ENCODE measurements at regions not wholly inside any gene's neighbourhood (a gene's known extent, or its start where the extent isn't known, plus 50 kb on each side); places are given as distances from the start of the nearest gene placed in this dataset.

- no peak for DNase-seq (ENCODE audit: insufficient read length)
- TF ChIP-seq TAF1 (IDR thresholded peaks at IDR 0.05; ENCODE audit: borderline replicate concordance, low read depth, low read length) (no peak), POLR2A (IDR thresholded peaks at IDR 0.05; ENCODE audit: low read depth, low read length) (no peak), POLR2AphosphoS5 (IDR thresholded peaks at IDR 0.05; ENCODE audit: low read depth, low read length) (no peak)
- no peak for FAIRE-seq
Observed at GRCh38 chr15:93860701-93861100, 370.7 kb upstream of the MCTP2 start.

DNA sequence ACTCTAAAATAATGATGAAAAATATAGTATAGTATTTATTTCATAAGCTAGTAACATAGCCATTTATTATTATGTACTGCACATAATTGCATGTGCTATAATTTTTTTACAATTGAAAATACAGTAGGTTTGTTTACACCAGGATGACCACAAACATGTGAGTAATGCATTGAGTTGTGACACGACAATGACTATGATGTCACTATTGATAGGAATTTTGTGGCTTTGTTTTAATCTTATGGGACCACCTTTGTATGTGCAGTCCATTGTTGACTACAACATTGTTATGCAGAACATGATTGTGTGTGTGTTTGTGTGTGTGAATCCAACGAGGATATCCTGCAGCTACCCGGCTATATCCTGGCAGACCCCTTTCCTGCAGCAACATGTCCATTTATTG is 372.2 kb upstream of the MCTP2 start:
- TF ChIP-seq TAF1 (IDR thresholded peaks at IDR 0.05; ENCODE audit: borderline replicate concordance, low read depth, low read length) (no peak), POLR2AphosphoS5 (IDR thresholded peaks at IDR 0.05; ENCODE audit: low read depth, low read length) (no peak)
- DNase-seq (ENCODE audit: insufficient read length) (no peak), FAIRE-seq (no peak)

GRCh38 chr15:93855181-93855826 is 376.1 kb upstream of the MCTP2 start:
- no peak for TF ChIP-seq TAF1 (IDR thresholded peaks at IDR 0.05; ENCODE audit: borderline replicate concordance, low read depth, low read length)
- TF ChIP-seq POLR2A (IDR thresholded peaks at IDR 0.05; ENCODE audit: low read depth, low read length), result no peak
- TF ChIP-seq POLR2AphosphoS5 (IDR thresholded peaks at IDR 0.05; ENCODE audit: low read depth, low read length), result no peak
- DNase-seq (ENCODE audit: insufficient read length) (no peak), FAIRE-seq (no peak)

DNA sequence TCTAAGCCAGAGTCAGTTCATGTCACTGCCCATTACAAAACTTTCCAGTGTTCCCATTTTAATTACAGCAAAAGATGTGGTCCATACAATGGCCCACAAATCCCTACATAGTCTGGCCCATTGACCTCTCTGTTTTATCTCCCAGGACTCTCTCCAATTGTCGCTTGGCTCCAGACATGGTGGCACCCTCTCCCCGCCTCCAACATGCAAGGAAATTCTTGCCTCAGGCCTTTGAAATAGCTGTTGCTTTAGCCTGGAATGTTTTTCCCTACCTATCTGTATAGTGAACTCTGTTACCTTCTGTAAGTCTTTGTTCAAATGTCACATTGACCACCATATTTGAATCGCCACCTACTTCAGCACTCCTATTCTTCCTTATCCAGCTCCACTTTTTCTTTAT is 377.3 kb upstream of the MCTP2 start:
- no peak for FAIRE-seq
- TF ChIP-seq POLR2AphosphoS5 (IDR thresholded peaks at IDR 0.05; ENCODE audit: low read depth, low read length) (no peak), TAF1 (IDR thresholded peaks at IDR 0.05; ENCODE audit: borderline replicate concordance, low read depth, low read length) (no peak), POLR2A (IDR thresholded peaks at IDR 0.05; ENCODE audit: low read depth, low read length) (no peak)
- DNase-seq (ENCODE audit: insufficient read length), result no peak

DNA sequence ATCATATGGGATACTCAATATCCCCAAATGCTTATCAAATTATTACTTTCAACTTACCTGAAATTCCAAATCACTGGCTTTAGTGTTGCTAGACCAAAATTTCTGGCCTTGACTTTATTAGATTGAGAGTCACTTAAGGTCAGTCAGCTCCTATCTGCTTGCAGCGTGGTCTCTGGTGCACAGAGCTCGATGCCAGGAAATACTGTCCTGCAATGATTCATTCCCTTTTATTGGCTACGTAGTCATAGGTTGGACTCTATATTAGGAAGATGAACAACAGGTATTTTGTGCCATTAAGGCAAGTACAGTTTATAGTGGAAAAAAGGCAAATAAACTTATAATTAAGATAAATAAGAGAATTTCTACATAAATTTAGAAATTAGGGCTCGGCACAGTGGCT is 378.6 kb upstream of the MCTP2 start:
- FAIRE-seq (no peak), DNase-seq (ENCODE audit: insufficient read length) (no peak)
- TF ChIP-seq TAF1 (IDR thresholded peaks at IDR 0.05; ENCODE audit: borderline replicate concordance, low read depth, low read length) (no peak), POLR2AphosphoS5 (IDR thresholded peaks at IDR 0.05; ENCODE audit: low read depth, low read length) (no peak), POLR2A (IDR thresholded peaks at IDR 0.05; ENCODE audit: low read depth, low read length) (no peak)

- FAIRE-seq (no peak), DNase-seq (ENCODE audit: insufficient read length) (no peak)
- TF ChIP-seq TAF1 (IDR thresholded peaks at IDR 0.05; ENCODE audit: borderline replicate concordance, low read depth, low read length) (no peak), POLR2A (IDR thresholded peaks at IDR 0.05; ENCODE audit: low read depth, low read length) (no peak), POLR2AphosphoS5 (IDR thresholded peaks at IDR 0.05; ENCODE audit: low read depth, low read length) (no peak)
Observed at GRCh38 chr15:93848490-93848889, 382.9 kb upstream of the MCTP2 start.

- TF ChIP-seq POLR2A (IDR thresholded peaks at IDR 0.05; ENCODE audit: low read depth, low read length), result no peak
- TF ChIP-seq TAF1 (IDR thresholded peaks at IDR 0.05; ENCODE audit: borderline replicate concordance, low read depth, low read length), result no peak
- TF ChIP-seq POLR2AphosphoS5 (IDR thresholded peaks at IDR 0.05; ENCODE audit: low read depth, low read length), result no peak
- FAIRE-seq (no peak), DNase-seq (ENCODE audit: insufficient read length) (no peak)
Observed at GRCh38 chr15:93848076-93848475, 383.3 kb upstream of the MCTP2 start.

DNA sequence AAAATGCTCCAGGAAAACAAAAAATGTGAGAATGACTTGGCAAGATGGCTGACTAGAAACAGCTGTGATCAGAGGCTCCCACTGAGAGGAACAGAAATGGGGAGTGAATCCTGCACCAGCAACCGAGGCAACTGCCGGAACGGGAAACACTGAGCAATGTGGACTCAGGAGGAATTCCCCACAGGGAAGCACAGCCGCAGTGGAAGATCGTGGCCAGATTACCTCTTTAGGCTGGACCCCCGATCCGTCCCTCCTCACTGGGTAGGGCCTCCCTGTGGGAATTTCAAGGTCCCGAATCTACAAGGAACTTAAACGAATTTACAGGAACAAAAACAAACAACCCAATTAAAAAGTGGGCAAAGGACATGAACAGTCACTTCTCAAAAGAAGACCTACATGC is 385.2 kb upstream of the MCTP2 start:
- FAIRE-seq, result no peak
- TF ChIP-seq POLR2AphosphoS5 (IDR thresholded peaks at IDR 0.05; ENCODE audit: low read depth, low read length), result no peak
- no peak for TF ChIP-seq POLR2A (IDR thresholded peaks at IDR 0.05; ENCODE audit: low read depth, low read length)
- TF ChIP-seq TAF1 (IDR thresholded peaks at IDR 0.05; ENCODE audit: borderline replicate concordance, low read depth, low read length), result no peak
- no peak for DNase-seq (ENCODE audit: insufficient read length)

- DNase-seq (ENCODE audit: insufficient read length) (no peak), FAIRE-seq (no peak)
- no peak for TF ChIP-seq POLR2A (IDR thresholded peaks at IDR 0.05; ENCODE audit: low read depth, low read length)
- no peak for TF ChIP-seq POLR2AphosphoS5 (IDR thresholded peaks at IDR 0.05; ENCODE audit: low read depth, low read length)
- TF ChIP-seq TAF1 (IDR thresholded peaks at IDR 0.05; ENCODE audit: borderline replicate concordance, low read depth, low read length), result no peak
Observed at GRCh38 chr15:93837450-93837849, 393.9 kb upstream of the MCTP2 start.

GRCh38 chr15:93835344-93835743 is 396.0 kb upstream of the MCTP2 start:
- FAIRE-seq, result no peak
- TF ChIP-seq POLR2A (IDR thresholded peaks at IDR 0.05; ENCODE audit: low read depth, low read length), result no peak
- no peak for DNase-seq (ENCODE audit: insufficient read length)

GRCh38 chr15:93831641-93832040 is 399.7 kb upstream of the MCTP2 start:
- DNase-seq (ENCODE audit: insufficient read length) (no peak), FAIRE-seq (no peak)
- no peak for TF ChIP-seq TAF1 (IDR thresholded peaks at IDR 0.05; ENCODE audit: borderline replicate concordance, low read depth, low read length)
- no peak for TF ChIP-seq POLR2AphosphoS5 (IDR thresholded peaks at IDR 0.05; ENCODE audit: low read depth, low read length)
- TF ChIP-seq POLR2A (IDR thresholded peaks at IDR 0.05; ENCODE audit: low read depth, low read length), result no peak

DNA sequence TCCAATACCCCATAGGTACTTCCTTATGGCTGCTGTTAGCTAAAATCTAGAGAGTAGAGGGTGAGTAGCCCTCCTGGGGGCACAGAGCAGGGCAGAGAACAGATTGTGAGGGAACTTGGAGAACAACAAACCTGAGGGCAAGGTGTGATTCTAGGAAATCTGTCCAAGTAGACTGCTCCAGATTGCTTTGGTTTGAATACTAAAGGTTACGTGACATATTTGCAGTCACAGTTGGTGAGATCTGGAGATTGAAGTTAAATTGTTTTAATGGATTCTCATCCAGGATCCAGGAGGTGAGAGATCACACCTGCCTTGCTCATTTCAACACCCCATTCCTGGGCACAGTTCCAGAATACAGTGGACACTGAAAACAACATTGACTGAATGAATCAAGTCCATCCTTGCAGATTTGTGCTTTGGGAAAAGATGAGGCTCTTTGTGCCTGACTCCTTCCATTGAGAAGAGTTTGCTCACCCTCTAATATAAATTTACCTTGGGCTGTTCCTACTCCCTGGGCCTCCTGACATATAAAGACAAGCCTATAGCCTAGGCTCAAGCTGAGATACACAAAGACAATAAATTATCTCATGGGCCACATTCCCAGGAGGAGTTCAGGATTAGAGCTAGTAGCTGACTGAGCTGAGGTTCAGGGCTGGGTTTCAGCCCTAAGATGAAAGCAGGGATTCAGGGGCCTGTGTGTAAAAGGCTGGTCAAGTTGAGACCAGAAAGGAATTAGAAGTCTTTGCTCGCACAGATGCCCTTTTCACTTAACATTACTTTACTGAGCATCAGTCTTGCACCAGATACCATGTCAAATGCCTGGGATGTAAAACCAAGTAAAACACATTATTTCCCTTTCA is 400.9 kb upstream of the MCTP2 start:
- TF ChIP-seq POLR2AphosphoS5 (IDR thresholded peaks at IDR 0.05; ENCODE audit: low read depth, low read length) (no peak), POLR2A (IDR thresholded peaks at IDR 0.05; ENCODE audit: low read depth, low read length) (no peak), TAF1 (IDR thresholded peaks at IDR 0.05; ENCODE audit: borderline replicate concordance, low read depth, low read length) (no peak)
- no peak for DNase-seq (ENCODE audit: insufficient read length)
- FAIRE-seq, result no peak
